WTC11 (cell line): ENCODE measurements at regions not wholly inside any gene's neighbourhood (a gene's known extent, or its start where the extent isn't known, plus 50 kb on each side); places are given as distances from the start of the nearest gene placed in this dataset.
"Not testable (repeated sequence)": the region's sequence is repeated elsewhere in the genome, so short reads cannot be mapped to it uniquely, and the experiment has no call there.

Experiments
- AR ChIP-seq: fragments of 250-450 bp; sonication (Bioruptor Pico); IDR thresholded peaks from 2 replicates; pipeline ENCODE4 v1.9.0; 2021; ENCODE audit warnings: mild to moderate bottlenecking
- ATF1 ChIP-seq: sonication (generic); formaldehyde crosslinking; IDR thresholded peaks from 2 replicates; pipeline ENCODE4 v1.8.1; 2023; ENCODE audit warnings: mild to moderate bottlenecking, moderate library complexity, missing genetic modification reagents
- ATF2 ChIP-seq: sonication (generic); formaldehyde crosslinking; IDR thresholded peaks from 2 replicates; pipeline ENCODE4 v1.8.1; 2022; ENCODE audit warnings: low read depth, missing genetic modification reagents, borderline replicate concordance
- CREB1 ChIP-seq: sonication (generic); formaldehyde crosslinking; IDR thresholded peaks from 2 replicates; pipeline ENCODE4 v1.8.0; 2023; ENCODE audit warnings: mild to moderate bottlenecking, missing genetic modification reagents
- CTCF ChIP-seq: fragments of 200-600 bp; IDR thresholded peaks from 2 replicates; pipeline ENCODE4 v1.8.0; 2022; ENCODE audit warnings: antibody characterized with exemption
- ESRRA ChIP-seq: sonication (generic); formaldehyde crosslinking; IDR thresholded peaks from 2 replicates; pipeline ENCODE4 v1.8.1; 2022; ENCODE audit warnings: mild to moderate bottlenecking, missing genetic modification reagents, borderline replicate concordance
- HMGA2 ChIP-seq: fragments of 250-450 bp; sonication (Bioruptor Pico); IDR thresholded peaks from 2 replicates; pipeline ENCODE4 v1.4.0; 2021; ENCODE audit warnings: mild to moderate bottlenecking, moderate library complexity
- JAZF1 ChIP-seq: fragments of 250-450 bp; sonication (Bioruptor Pico); IDR thresholded peaks from 2 replicates; pipeline ENCODE4 v1.9.0; 2021; ENCODE audit warnings: moderate library complexity, mild to moderate bottlenecking, inconsistent platforms
- MAX ChIP-seq: sonication (generic); formaldehyde crosslinking; IDR thresholded peaks from 2 replicates; pipeline ENCODE4 v1.8.0; 2022; ENCODE audit warnings: mild to moderate bottlenecking, missing genetic modification reagents
- MYBL2 ChIP-seq: sonication (generic); formaldehyde crosslinking; IDR thresholded peaks from 2 replicates; pipeline ENCODE4 v1.8.1; 2023; ENCODE audit warnings: mild to moderate bottlenecking, moderate library complexity, missing genetic modification reagents
- NR3C1 ChIP-seq: sonication (generic); formaldehyde crosslinking; conservative IDR thresholded peaks from 2 replicates; pipeline ENCODE4 v1.8.1; 2023; ENCODE audit warnings: low read depth, mild to moderate bottlenecking, missing genetic modification reagents
- ZNF121 ChIP-seq: sonication (generic); formaldehyde crosslinking; IDR thresholded peaks from 2 replicates; pipeline ENCODE4 v1.8.0; 2023; ENCODE audit warnings: missing genetic modification reagents
- ZNF138 ChIP-seq: sonication (generic); formaldehyde crosslinking; conservative IDR thresholded peaks from 2 replicates; pipeline ENCODE4 v1.8.1; 2022; ENCODE audit warnings: mild to moderate bottlenecking, moderate library complexity, missing genetic modification reagents
- ZNF219 ChIP-seq: sonication (generic); formaldehyde crosslinking; IDR thresholded peaks from 2 replicates; pipeline ENCODE4 v1.8.0; 2023; ENCODE audit warnings: missing genetic modification reagents, mild to moderate bottlenecking, borderline replicate concordance

GRCh38 chr9:104394901-104395300, 109.2 kb upstream of the OR13F1 start:
- TF ChIP-seq MAX (CRISPR knock-in tag); CREB1; ZNF121 (CRISPR knock-in tag); NR3C1 (CRISPR knock-in tag); AR; ATF2 (CRISPR knock-in tag); HMGA2; JAZF1 (CRISPR knock-in tag); ZNF219 (CRISPR knock-in tag); MYBL2; ESRRA (CRISPR knock-in tag); ATF1 (CRISPR knock-in tag); ZNF138 (CRISPR knock-in tag): not testable (repeated sequence)
- TF ChIP-seq CTCF: peak; percentile 41
